Hepatocyte (in vitro differentiated cells): ENCODE measurements at regions not wholly inside any gene's neighbourhood (a gene's known extent, or its start where the extent isn't known, plus 50 kb on each side); places are given as distances from the start of the nearest gene placed in this dataset.

Experiments used
- EZH2 ChIP-seq: fragments of 200-600 bp; sonication (generic); IDR thresholded peaks from 2 replicates; pipeline ENCODE4 v1.6.1; 2016; ENCODE audit warnings: antibody characterized with exemption, mild to moderate bottlenecking, borderline replicate concordance
- EZH2phosphoT487 ChIP-seq: fragments of 200-600 bp; sonication (generic); IDR thresholded peaks from one replicate; pipeline ENCODE4 v1.6.1; 2018; ENCODE audit warnings: antibody characterized with exemption, mild to moderate bottlenecking, low read depth, moderate library complexity; ENCODE audit not compliant: unreplicated experiment, severe bottlenecking
- TF ChIP-seq, protein P1 (sequence below): fragments of 200-600 bp; sonication (generic); IDR thresholded peaks from 2 replicates; pipeline ENCODE4 v1.5.1; 2016; ENCODE audit warnings: antibody characterized with exemption, mild to moderate bottlenecking; ENCODE audit not compliant: poor library complexity

DNA sequence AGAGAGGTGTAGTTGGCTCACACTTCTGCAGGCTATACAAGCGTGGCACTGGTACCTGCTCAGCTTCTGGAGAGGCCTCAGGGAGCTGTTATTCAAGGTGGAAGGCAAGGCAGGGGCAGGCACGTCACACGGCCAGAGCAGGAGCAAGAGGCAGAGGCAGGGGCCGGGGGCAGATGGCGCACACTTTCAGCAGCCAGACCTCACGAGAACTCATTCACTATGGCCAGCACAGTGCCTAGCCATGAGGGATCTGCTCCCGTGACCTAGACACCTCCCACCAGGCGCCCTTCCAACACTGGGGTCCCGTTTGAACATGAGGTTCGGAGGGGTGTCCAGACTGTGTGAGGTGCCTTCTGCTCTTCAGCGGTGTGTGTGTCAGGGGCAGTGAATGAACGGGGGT is 71.0 kb upstream of the FCN1 start:
- TF ChIP-seq, protein P1, sequence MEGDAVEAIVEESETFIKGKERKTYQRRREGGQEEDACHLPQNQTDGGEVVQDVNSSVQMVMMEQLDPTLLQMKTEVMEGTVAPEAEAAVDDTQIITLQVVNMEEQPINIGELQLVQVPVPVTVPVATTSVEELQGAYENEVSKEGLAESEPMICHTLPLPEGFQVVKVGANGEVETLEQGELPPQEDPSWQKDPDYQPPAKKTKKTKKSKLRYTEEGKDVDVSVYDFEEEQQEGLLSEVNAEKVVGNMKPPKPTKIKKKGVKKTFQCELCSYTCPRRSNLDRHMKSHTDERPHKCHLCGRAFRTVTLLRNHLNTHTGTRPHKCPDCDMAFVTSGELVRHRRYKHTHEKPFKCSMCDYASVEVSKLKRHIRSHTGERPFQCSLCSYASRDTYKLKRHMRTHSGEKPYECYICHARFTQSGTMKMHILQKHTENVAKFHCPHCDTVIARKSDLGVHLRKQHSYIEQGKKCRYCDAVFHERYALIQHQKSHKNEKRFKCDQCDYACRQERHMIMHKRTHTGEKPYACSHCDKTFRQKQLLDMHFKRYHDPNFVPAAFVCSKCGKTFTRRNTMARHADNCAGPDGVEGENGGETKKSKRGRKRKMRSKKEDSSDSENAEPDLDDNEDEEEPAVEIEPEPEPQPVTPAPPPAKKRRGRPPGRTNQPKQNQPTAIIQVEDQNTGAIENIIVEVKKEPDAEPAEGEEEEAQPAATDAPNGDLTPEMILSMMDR, result no peak
- TF ChIP-seq EZH2, result no peak
- TF ChIP-seq EZH2phosphoT487, result no peak
